OCI-LY1 (cell line): ENCODE measurements at regions not wholly inside any gene's neighbourhood (a gene's known extent, or its start where the extent isn't known, plus 50 kb on each side); places are given as distances from the start of the nearest gene placed in this dataset.

Source experiments
- H2AFZ ChIP-seq: fragments of 200-600 bp; sonication (generic), shearing (Covaris generic); 2 replicates; pipeline ENCODE4 v1.6.0; 2014; ENCODE audit warnings: antibody characterized with exemption, mild to moderate bottlenecking, low read length
- H3F3A ChIP-seq: fragments of 200-600 bp; sonication (generic), shearing (Covaris generic); 2 replicates; pipeline ENCODE4 v1.6.0; 2014; ENCODE audit warnings: mild to moderate bottlenecking, antibody characterized with exemption, low read length, moderate library complexity; ENCODE audit not compliant: insufficient read depth
- H3K27ac ChIP-seq: fragments of 200-600 bp; sonication (generic); 2 replicates; pipeline ENCODE4 v1.5.1; 2014; ENCODE audit warnings: low read length, mixed run types, mild to moderate bottlenecking, low read depth; ENCODE audit not compliant: poor library complexity, severe bottlenecking
- H3K27me3 ChIP-seq: fragments of 200-600 bp; sonication (generic); 2 replicates; pipeline ENCODE4 v1.6.0; 2014; ENCODE audit warnings: antibody characterized with exemption, mild to moderate bottlenecking, low read length, moderate library complexity; ENCODE audit not compliant: insufficient read depth
- H3K36me3 ChIP-seq: fragments of 200-600 bp; sonication (generic); 2 replicates; pipeline ENCODE4 v1.6.1; 2014; ENCODE audit warnings: mild to moderate bottlenecking, antibody characterized with exemption, low read length, moderate library complexity, mixed read lengths; ENCODE audit not compliant: insufficient read depth
- H3K4me1 ChIP-seq: fragments of 200-600 bp; sonication (generic); 2 replicates; pipeline ENCODE4 v1.5.1; 2014; ENCODE audit warnings: mild to moderate bottlenecking, low read length, moderate library complexity; ENCODE audit not compliant: insufficient read depth, severe bottlenecking
- H3K4me2 ChIP-seq: fragments of 200-600 bp; sonication (generic), shearing (Covaris generic); 2 replicates; pipeline ENCODE4 v1.6.1; 2014; ENCODE audit warnings: low read length
- H3K4me3 ChIP-seq: fragments of 200-600 bp; sonication (generic); 2 replicates; pipeline ENCODE4 v1.5.1; 2014; ENCODE audit warnings: low read length, low read depth, mild to moderate bottlenecking, mixed read lengths; ENCODE audit not compliant: poor library complexity, severe bottlenecking
- H3K79me2 ChIP-seq: fragments of 200-600 bp; shearing (Covaris generic); 2 replicates; pipeline ENCODE4 v1.6.1; 2016; ENCODE audit warnings: mixed run types, low read length, mixed read lengths; ENCODE audit not compliant: insufficient read depth
- H3K9ac ChIP-seq: fragments of 200-600 bp; sonication (generic), shearing (Covaris generic); 2 replicates; pipeline ENCODE4 v1.6.1; 2014; ENCODE audit warnings: mild to moderate bottlenecking, low read length, mixed read lengths
- H3K9me2 ChIP-seq: fragments of 200-600 bp; sonication (generic), shearing (Covaris generic); 2 replicates; pipeline ENCODE4 v1.6.1; 2014; ENCODE audit warnings: low read depth, mild to moderate bottlenecking, low read length, mixed read lengths
- H3K9me3 ChIP-seq: fragments of 200-600 bp; shearing (Covaris generic); 2 replicates; pipeline ENCODE4 v1.6.1; 2014; ENCODE audit warnings: low read length, mixed read lengths
- H4K20me1 ChIP-seq: fragments of 200-600 bp; sonication (generic), shearing (Covaris generic); 2 replicates; pipeline ENCODE4 v1.6.0; 2016; ENCODE audit warnings: mild to moderate bottlenecking, low read length; ENCODE audit not compliant: insufficient read depth
- CTCF ChIP-seq: fragments of 200-600 bp; sonication (generic), shearing (Covaris generic); IDR thresholded peaks from 2 replicates; pipeline ENCODE4 v1.5.1; 2017; ENCODE audit warnings: mild to moderate bottlenecking, antibody characterized with exemption, low read length, moderate library complexity, mixed read lengths
- EZH2 ChIP-seq: fragments of 200-600 bp; sonication (generic), shearing (Covaris generic); IDR thresholded peaks from 2 replicates; pipeline ENCODE4 v1.8.0; 2017; ENCODE audit warnings: borderline replicate concordance, mixed run types, mild to moderate bottlenecking, antibody characterized with exemption, low read length, moderate library complexity, mixed read lengths

GRCh38 chr13:30129411-30129810 is 177.9 kb downstream of the KATNAL1 start:
- TF ChIP-seq EZH2 (no peak), CTCF (no peak)
- Histone ChIP-seq H3K4me1 (peaks cover 5% of the 10 kb centered on the region), H3F3A (no peaks in the 10 kb centered on the region), H3K4me3 (no peak overlapping the region), H3K9ac (no peak overlapping the region), H4K20me1 (no peaks in the 10 kb centered on the region), H2AFZ (no peak overlapping the region), H3K36me3 (no peaks in the 10 kb centered on the region), H3K4me2 (no peak overlapping the region), H3K27ac (no peak overlapping the region), H3K9me3 (no peaks in the 10 kb centered on the region), H3K9me2 (no peaks in the 10 kb centered on the region), H3K79me2 (no peaks in the 10 kb centered on the region), H3K27me3 (no peaks in the 10 kb centered on the region)

GRCh38 chr13:30128591-30128990 is 178.8 kb downstream of the KATNAL1 start:
- Histone ChIP-seq H4K20me1 (no peaks in the 10 kb centered on the region), H3K27me3 (no peaks in the 10 kb centered on the region; the same call in 1 of the 2 replicates), H3K27ac (no peak overlapping the region), H3K9me3 (no peaks in the 10 kb centered on the region), H3K9ac (no peak overlapping the region), H2AFZ (no peak overlapping the region), H3K4me2 (no peak overlapping the region), H3F3A (no peaks in the 10 kb centered on the region), H3K4me3 (no peak overlapping the region), H3K36me3 (no peaks in the 10 kb centered on the region), H3K79me2 (no peaks in the 10 kb centered on the region), H3K9me2 (no peaks in the 10 kb centered on the region), H3K4me1 (peaks cover 5% of the 10 kb centered on the region)
- TF ChIP-seq CTCF (no peak), EZH2 (no peak)

GRCh38 chr13:30128095-30128494 is 179.3 kb downstream of the KATNAL1 start:
- Histone ChIP-seq H2AFZ (no peak overlapping the region), H3K79me2 (no peaks in the 10 kb centered on the region), H3K4me3 (no peak overlapping the region), H3K36me3 (no peaks in the 10 kb centered on the region), H3K9me2 (no peaks in the 10 kb centered on the region), H4K20me1 (no peaks in the 10 kb centered on the region), H3K4me2 (no peak overlapping the region), H3K9ac (no peak overlapping the region), H3K27me3 (no peaks in the 10 kb centered on the region; the same call in 1 of the 2 replicates), H3K9me3 (no peaks in the 10 kb centered on the region), H3K27ac (no peak overlapping the region), H3K4me1 (peaks cover 5% of the 10 kb centered on the region), H3F3A (no peaks in the 10 kb centered on the region)
- TF ChIP-seq CTCF (no peak), EZH2 (no peak)
